Activated naive CD8-positive, alpha-beta T cell treated with anti-CD3 and anti-CD28 coated beads, Interleukin-2, amount 10 ng/mL, durations not matched to agents 7 days and 5 days (primary cell): ENCODE measurements at regions not wholly inside any gene's neighbourhood (a gene's known extent, or its start where the extent isn't known, plus 50 kb on each side); places are given as distances from the start of the nearest gene placed in this dataset.

Source experiments
- ATAC-seq: fragments of 150-1000 bp; cut with Tn5 transposase; one replicate; pipeline ENCODE4 v1.10.0; 2021; ENCODE audit warnings: low read depth, moderate library complexity
- POLR2A ChIA-PET: fragments of 350-600 bp; sonication (Branson Sonifier 250); formaldehyde crosslinking; loops from one replicate; lab custom pipeline; 2021; ENCODE audit warnings: antibody characterized with exemption; lab: Charles Lee
- DNase-seq: peaks from one replicate; pipeline ENCODE4 v3.0.0; 2021
- H3K27ac Mint-ChIP-seq: one replicate; pipeline ENCODE4 v1.8.0; 2022; ENCODE audit warnings: mild to moderate bottlenecking, mixed read lengths
- H3K27me3 Mint-ChIP-seq: one replicate; pipeline ENCODE4 v1.8.0; 2022; ENCODE audit warnings: mild to moderate bottlenecking, moderate library complexity, mixed read lengths
- H3K36me3 Mint-ChIP-seq: one replicate; pipeline ENCODE4 v1.8.0; 2021; ENCODE audit warnings: mild to moderate bottlenecking, mixed read lengths
- H3K4me1 Mint-ChIP-seq: one replicate; pipeline ENCODE4 v1.8.0; 2021; ENCODE audit warnings: mixed read lengths
- H3K4me3 Mint-ChIP-seq: one replicate; pipeline ENCODE4 v1.8.0; 2022; ENCODE audit warnings: mild to moderate bottlenecking, moderate library complexity, mixed read lengths
- H3K9me3 Mint-ChIP-seq: one replicate; pipeline ENCODE4 v1.8.0; 2021; ENCODE audit warnings: mixed read lengths

GRCh38 chr1:177824508-177824982 is 145.3 kb downstream of the SEC16B start:
- DNase-seq (no peak), ATAC-seq (no peak)
- peaks cover 3% of the 10 kb centered on the region for H3K4me1 Mint-ChIP-seq
- H3K27me3 Mint-ChIP-seq: no peaks in the 10 kb centered on the region
- H3K9me3 Mint-ChIP-seq: peaks cover under 1% of the 10 kb centered on the region
- H3K27ac Mint-ChIP-seq: no peak overlapping the region
- no peaks in the 10 kb centered on the region for H3K36me3 Mint-ChIP-seq
- POLR2A ChIA-PET: no interaction called here
- no peak overlapping the region for H3K4me3 Mint-ChIP-seq

- Mint-ChIP-seq H3K36me3 (no peaks in the 10 kb centered on the region), H3K4me3 (no peak overlapping the region), H3K27me3 (no peaks in the 10 kb centered on the region), H3K9me3 (no peaks in the 10 kb centered on the region), H3K27ac (no peak overlapping the region), H3K4me1 (peaks cover 3% of the 10 kb centered on the region)
- DNase-seq (no peak), ATAC-seq (no peak)
- POLR2A ChIA-PET: no interaction called here
Observed at GRCh38 chr1:177820213-177820612, 149.6 kb downstream of the SEC16B start.

- no peaks in the 10 kb centered on the region for H3K27me3 Mint-ChIP-seq
- DNase-seq (no peak), ATAC-seq (no peak)
- H3K4me3 Mint-ChIP-seq: no peak overlapping the region
- POLR2A ChIA-PET: interaction anchor here (0.7 kb wide), 1 partner anchor 1675 kb away, joined by 5 read pairs; no protein-coding TSS in a partner anchor
- no peaks in the 10 kb centered on the region for H3K4me1 Mint-ChIP-seq
- H3K9me3 Mint-ChIP-seq: no peaks in the 10 kb centered on the region
- no peaks in the 10 kb centered on the region for H3K36me3 Mint-ChIP-seq
- no peak overlapping the region for H3K27ac Mint-ChIP-seq
Observed at GRCh38 chr1:177817937-177818875, 151.7 kb downstream of the SEC16B start.

- ATAC-seq (no peak), DNase-seq (no peak)
- no peaks in the 10 kb centered on the region for H3K36me3 Mint-ChIP-seq
- no peaks in the 10 kb centered on the region for H3K27me3 Mint-ChIP-seq
- no peak overlapping the region for H3K27ac Mint-ChIP-seq
- no peaks in the 10 kb centered on the region for H3K9me3 Mint-ChIP-seq
- POLR2A ChIA-PET: no interaction called here
- H3K4me3 Mint-ChIP-seq: no peak overlapping the region
- no peaks in the 10 kb centered on the region for H3K4me1 Mint-ChIP-seq
Observed at GRCh38 chr1:177812650-177813049, 157.2 kb downstream of the SEC16B start.

GRCh38 chr1:177812144-177812543 is 157.7 kb downstream of the SEC16B start:
- no peaks in the 10 kb centered on the region for H3K36me3 Mint-ChIP-seq
- no peaks in the 10 kb centered on the region for H3K9me3 Mint-ChIP-seq
- no peaks in the 10 kb centered on the region for H3K27me3 Mint-ChIP-seq
- POLR2A ChIA-PET: no interaction called here
- no peak overlapping the region for H3K27ac Mint-ChIP-seq
- ATAC-seq: no peak
- no peak overlapping the region for H3K4me3 Mint-ChIP-seq
- no peak for DNase-seq
- no peaks in the 10 kb centered on the region for H3K4me1 Mint-ChIP-seq

- H3K4me1 Mint-ChIP-seq: no peaks in the 10 kb centered on the region
- POLR2A ChIA-PET: no interaction called here
- ATAC-seq: no peak
Observed at GRCh38 chr1:177811429-177811828, 158.4 kb downstream of the SEC16B start.

GRCh38 chr1:177809819-177810218 is 160.0 kb downstream of the SEC16B start:
- Mint-ChIP-seq H3K27ac (no peak overlapping the region), H3K9me3 (peaks cover 3% of the 10 kb centered on the region), H3K27me3 (peaks cover 3% of the 10 kb centered on the region), H3K4me1 (no peaks in the 10 kb centered on the region), H3K4me3 (no peak overlapping the region), H3K36me3 (no peaks in the 10 kb centered on the region)
- DNase-seq (no peak), ATAC-seq (no peak)
- POLR2A ChIA-PET: no interaction called here

More at GRCh38 chr1:177811429-177811828, 158.4 kb downstream of the SEC16B start:
- no peak for DNase-seq
- no peaks in the 10 kb centered on the region for H3K27me3 Mint-ChIP-seq
- H3K27ac Mint-ChIP-seq: no peak overlapping the region
- H3K36me3 Mint-ChIP-seq: no peaks in the 10 kb centered on the region
- no peaks in the 10 kb centered on the region for H3K9me3 Mint-ChIP-seq
- no peak overlapping the region for H3K4me3 Mint-ChIP-seq

- ATAC-seq (no peak), DNase-seq (no peak)
- peaks cover 3% of the 10 kb centered on the region for H3K27me3 Mint-ChIP-seq
- H3K4me1 Mint-ChIP-seq: peaks cover 5% of the 10 kb centered on the region
- H3K27ac Mint-ChIP-seq: no peak overlapping the region
- H3K9me3 Mint-ChIP-seq: peaks cover 8% of the 10 kb centered on the region
- no peaks in the 10 kb centered on the region for H3K36me3 Mint-ChIP-seq
- no peak overlapping the region for H3K4me3 Mint-ChIP-seq
- POLR2A ChIA-PET: no interaction called here
Observed at GRCh38 chr1:177802304-177802703, 167.6 kb downstream of the SEC16B start.

GRCh38 chr1:177801790-177802189 is 168.1 kb downstream of the SEC16B start:
- H3K4me1 Mint-ChIP-seq: peaks cover 5% of the 10 kb centered on the region
- no peak for DNase-seq
- no peak overlapping the region for H3K4me3 Mint-ChIP-seq
- POLR2A ChIA-PET: no interaction called here
- no peak overlapping the region for H3K27ac Mint-ChIP-seq
- no peak for ATAC-seq
- peaks cover 8% of the 10 kb centered on the region for H3K9me3 Mint-ChIP-seq
- no peaks in the 10 kb centered on the region for H3K36me3 Mint-ChIP-seq
- H3K27me3 Mint-ChIP-seq: peaks cover 3% of the 10 kb centered on the region

GRCh38 chr1:177800400-177801088 is 169.3 kb downstream of the SEC16B start:
- no peak for DNase-seq
- Mint-ChIP-seq H3K36me3 (no peaks in the 10 kb centered on the region), H3K27ac (no peak overlapping the region), H3K4me1 (peaks cover 5% of the 10 kb centered on the region), H3K4me3 (no peak overlapping the region), H3K27me3 (peaks cover 1% of the 10 kb centered on the region), H3K9me3 (peaks cover 6% of the 10 kb centered on the region)
- ATAC-seq: no peak
- POLR2A ChIA-PET: no interaction called here

GRCh38 chr1:177799746-177800145 is 170.1 kb downstream of the SEC16B start:
- POLR2A ChIA-PET: no interaction called here
- DNase-seq (no peak), ATAC-seq (no peak)
- Mint-ChIP-seq H3K27ac (no peak overlapping the region), H3K4me3 (no peak overlapping the region), H3K36me3 (no peaks in the 10 kb centered on the region), H3K4me1 (peaks cover 5% of the 10 kb centered on the region), H3K27me3 (no peaks in the 10 kb centered on the region), H3K9me3 (peaks cover 5% of the 10 kb centered on the region)

- POLR2A ChIA-PET: no interaction called here
- no peak overlapping the region for H3K4me3 Mint-ChIP-seq
- no peak for ATAC-seq
- H3K4me1 Mint-ChIP-seq: peaks cover 5% of the 10 kb centered on the region
- DNase-seq: no peak
- H3K27me3 Mint-ChIP-seq: no peaks in the 10 kb centered on the region
- no peaks in the 10 kb centered on the region for H3K36me3 Mint-ChIP-seq
- no peaks in the 10 kb centered on the region for H3K9me3 Mint-ChIP-seq
- H3K27ac Mint-ChIP-seq: no peak overlapping the region
Observed at GRCh38 chr1:177798614-177799013, 171.2 kb downstream of the SEC16B start.

- Mint-ChIP-seq H3K27ac (no peak overlapping the region), H3K27me3 (no peaks in the 10 kb centered on the region), H3K4me3 (no peak overlapping the region), H3K9me3 (no peaks in the 10 kb centered on the region), H3K4me1 (peaks cover 5% of the 10 kb centered on the region), H3K36me3 (no peaks in the 10 kb centered on the region)
- no peak for ATAC-seq
- POLR2A ChIA-PET: no interaction called here
- DNase-seq: no peak
Observed at GRCh38 chr1:177796561-177796960, 173.3 kb downstream of the SEC16B start.
